SW480 (cell line): ENCODE measurements at regions not wholly inside any gene's neighbourhood (a gene's known extent, or its start where the extent isn't known, plus 50 kb on each side); places are given as distances from the start of the nearest gene placed in this dataset.

Source experiments
- DNase-seq: peaks from one replicate; pipeline ENCODE4 v3.0.0-alpha.2; 2016; ENCODE audit warnings: low spot score

- DNase-seq = no peak
Observed at GRCh38 chr2:75801234-75801982, 90.7 kb upstream of the GCFC2 start.

GRCh38 chr2:75800456-75800855 is 89.7 kb upstream of the GCFC2 start:
- no peak for DNase-seq

DNA sequence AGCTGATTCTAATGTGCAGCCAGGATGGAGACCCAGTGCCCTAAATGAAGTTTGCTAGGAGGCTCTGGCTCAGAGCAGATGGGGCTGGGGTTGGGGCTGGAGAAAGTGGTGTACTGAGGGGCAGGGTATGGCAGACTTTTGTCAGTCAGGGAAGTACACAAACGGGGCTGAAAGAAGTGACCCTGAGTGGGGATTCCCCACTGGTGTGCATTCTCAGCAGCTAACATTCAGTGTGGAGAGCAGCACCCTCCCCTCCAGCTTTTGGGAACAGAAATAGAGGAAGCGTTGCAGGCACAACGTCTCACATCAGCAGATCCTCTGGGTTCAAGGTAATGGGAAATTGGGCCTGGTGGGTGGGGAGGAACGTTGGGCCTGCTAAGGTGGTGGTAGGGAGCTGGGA is 89.1 kb upstream of the GCFC2 start:
- no peak for DNase-seq

DNA sequence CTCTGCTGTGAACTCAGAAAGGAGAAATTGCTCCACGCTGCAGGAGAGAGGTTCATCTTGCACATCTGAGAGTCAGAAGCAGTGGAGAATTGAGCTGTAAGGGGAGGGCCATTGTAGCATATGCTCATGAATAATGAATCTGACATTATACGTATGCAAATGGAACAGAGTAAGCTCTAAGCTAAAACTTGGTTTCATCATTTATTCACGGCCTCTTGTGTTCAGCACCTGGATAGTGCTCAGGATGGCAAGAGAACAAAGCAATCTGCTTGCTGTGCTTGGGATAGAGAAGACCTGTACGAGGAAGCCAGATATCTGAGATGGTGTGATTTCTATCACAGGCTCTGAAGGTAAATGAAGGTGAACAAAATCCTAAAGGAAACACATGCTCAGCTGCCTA is 87.9 kb upstream of the GCFC2 start:
- no peak for DNase-seq

GRCh38 chr2:75792996-75793395 is 82.3 kb upstream of the GCFC2 start:
- no peak for DNase-seq

DNA sequence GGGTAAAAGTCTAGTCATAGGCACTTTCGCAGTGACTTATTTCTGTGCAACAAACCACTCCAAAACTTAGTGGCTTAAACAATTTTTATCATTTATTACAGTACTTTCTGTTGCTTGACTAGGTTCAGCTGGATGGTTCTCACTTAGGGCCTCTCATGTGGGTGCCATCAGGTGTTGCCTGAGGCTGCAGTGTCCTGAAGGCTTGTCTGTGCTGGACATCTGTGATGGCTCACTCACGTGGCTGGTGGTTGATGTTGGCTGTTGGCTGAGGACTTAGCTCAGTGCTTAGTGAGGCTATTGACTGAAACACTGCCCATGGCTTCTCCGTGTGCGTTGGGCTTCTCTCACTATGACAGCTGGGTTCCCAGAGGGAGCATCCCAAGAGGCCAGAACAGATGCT is 81.4 kb upstream of the GCFC2 start:
- no peak for DNase-seq

- no peak for DNase-seq
Observed at GRCh38 chr2:75790814-75791467, 80.2 kb upstream of the GCFC2 start.

- no peak for DNase-seq
Observed at GRCh38 chr2:75790121-75790813, 79.6 kb upstream of the GCFC2 start.

DNA sequence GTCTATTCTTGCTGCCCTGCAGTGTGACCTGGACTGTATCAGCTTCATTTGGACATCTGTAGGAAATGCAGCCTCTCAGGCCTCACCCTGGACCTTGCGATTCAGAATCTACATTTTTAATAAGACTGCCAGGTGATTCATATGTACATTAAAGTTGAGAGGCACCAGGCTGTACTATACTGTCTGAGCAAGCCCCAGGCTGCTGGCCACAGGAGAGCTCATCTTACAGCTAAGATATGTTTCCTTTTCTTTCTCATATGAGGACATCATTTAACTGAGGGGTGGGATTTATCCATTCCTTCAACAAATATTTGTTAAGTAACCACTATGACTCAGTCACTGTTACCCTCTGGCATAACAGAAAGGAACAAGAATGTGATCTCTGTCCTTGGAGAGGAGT is 78.2 kb upstream of the GCFC2 start:
- DNase-seq = no peak

DNA sequence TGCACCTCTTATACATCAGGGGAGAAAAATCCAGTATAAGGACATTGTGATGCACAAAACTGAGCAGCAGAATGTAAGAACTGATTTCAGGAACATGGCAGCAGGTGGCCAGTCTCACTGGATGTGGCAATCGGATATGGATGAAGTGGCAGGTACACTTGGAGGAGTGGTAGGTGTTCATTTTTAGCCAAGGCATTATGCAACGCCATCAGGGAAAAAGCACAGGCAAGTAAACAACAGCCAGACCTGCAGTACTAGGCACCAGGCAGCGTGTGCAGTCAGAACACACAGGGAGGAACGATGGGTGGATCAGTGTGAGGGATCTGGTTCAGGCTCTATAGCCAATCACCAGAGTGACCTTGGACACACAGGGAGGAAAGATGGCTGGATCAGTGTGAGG is 77.4 kb upstream of the GCFC2 start:
- no peak for DNase-seq

DNA sequence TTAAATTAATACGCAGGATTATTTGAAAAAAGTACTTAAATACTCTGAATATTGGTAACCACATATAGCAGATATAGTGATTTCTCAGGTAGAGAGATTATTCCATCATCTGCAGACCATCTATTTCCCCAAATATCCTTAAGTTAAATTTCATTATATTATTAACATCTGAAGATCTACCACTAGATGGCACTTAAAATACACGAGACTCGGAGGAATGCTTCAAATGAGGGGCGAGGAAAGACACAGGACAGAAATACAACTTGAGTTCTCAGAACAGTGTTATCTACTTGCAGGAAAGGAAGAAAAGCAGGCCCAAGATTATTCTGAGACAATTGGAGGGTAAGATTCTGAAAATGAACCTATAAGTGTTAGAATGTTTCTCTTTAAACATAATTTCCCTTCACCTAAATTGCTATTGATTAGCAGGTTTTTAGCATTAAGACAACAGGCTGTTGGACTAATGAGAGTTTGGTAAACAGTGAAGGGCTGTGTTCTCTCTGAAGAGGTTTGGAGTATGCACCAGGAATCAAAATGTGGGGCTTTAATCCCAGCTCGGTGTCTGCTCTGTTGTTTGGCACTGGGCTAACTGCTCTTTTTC is 76.9 kb upstream of the GCFC2 start:
- peak; percentile 71 for DNase-seq

DNA sequence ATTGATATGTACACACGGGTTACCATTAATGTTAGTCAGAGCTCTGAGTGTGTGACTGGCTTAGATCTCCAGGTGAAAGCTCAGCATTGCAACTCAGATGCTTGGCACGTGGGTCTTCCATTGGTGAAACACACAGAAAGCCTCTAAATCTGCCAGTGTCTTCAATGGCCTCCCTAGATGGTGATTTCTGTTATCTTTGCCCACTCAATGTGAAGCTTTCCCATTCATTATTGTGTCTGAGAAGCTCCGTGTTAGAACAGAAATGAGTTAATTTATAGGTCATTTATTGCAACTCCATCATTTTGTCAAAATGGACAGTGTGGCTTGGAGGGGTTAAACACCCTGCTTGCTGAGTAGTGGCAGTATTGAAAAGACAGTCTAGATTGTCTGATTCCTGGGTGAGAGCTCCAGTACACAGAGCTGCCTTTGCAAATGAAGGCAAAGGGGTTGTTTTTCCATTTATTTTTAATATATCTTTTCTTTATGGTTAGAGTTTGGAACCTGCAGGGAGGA is 64.7 kb upstream of the GCFC2 start:
- DNase-seq = no peak

DNA sequence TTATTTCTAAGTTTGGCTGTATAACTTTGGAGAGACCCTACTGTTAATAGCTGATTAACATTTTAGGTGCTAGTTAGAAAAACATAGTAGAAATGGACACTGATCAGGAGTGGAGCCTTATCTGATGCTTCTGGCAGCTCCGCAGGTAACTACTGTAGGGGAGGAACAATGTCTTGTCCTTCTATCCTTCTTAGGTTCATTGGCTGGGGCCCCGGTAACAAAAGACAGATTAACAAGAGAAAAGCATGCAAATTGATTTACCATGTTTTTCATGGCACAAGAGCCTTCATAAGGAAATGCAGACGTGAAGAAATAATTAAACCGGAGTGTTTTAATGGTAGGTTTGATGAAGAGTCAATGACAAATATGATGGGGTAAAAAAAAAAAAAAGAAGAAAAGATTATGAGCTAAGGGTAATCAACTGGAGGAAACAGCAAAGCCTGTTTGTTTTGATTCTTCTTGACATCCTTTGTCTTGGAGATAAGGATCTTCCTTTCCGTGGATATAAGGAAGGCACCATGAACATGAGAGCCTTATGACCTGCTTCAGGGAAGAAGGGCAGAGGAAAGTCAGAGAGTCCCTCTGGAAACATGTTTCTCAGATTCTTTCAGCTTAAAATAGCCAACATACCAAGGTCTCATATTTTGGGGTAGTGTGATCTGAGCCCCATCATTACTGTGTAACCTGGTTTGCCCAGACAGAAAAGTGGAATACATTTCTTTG is 62.4 kb upstream of the GCFC2 start:
- DNase-seq = no peak

DNA sequence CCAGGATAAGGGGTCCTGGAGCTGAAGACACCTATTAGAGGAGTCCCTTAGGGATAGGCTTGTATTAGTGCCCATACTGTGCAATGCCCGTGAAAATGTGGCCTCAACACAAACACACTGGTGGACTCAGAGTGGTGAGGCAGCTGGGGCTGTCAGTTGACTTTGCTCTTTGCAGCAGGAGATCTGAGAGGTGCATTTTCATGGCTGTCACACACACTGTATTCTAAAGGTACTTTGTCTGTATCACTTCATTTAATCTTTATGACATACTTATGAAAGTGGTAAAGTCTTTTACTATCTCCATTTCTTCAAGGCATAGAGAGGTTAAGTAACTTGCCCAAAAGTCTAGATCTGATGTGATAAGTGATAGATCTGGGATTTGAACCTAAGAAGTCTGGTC is 55.1 kb upstream of the GCFC2 start:
- DNase-seq = no peak

- no peak for DNase-seq
Observed at GRCh38 chr2:75764611-75765010, 53.9 kb upstream of the GCFC2 start.
